ENCODE measurements at regions not wholly inside any gene's neighbourhood (a gene's known extent, or its start where the extent isn't known, plus 50 kb on each side); places are given as distances from the start of the nearest gene placed in this dataset.
"Not testable (repeated sequence)": the region's sequence is repeated elsewhere in the genome, so short reads cannot be mapped to it uniquely, and the experiment has no call there.

- Histone ChIP-seq H3K9me3 (no peaks in the 10 kb centered on the region), H3K27me3 (no peaks in the 10 kb centered on the region), H3K27ac (no peak overlapping the region), H3K36me3 (no peaks in the 10 kb centered on the region), H3K4me1 (no peaks in the 10 kb centered on the region), H3K4me3 (no peak overlapping the region)
- TF ChIP-seq, protein P1, sequence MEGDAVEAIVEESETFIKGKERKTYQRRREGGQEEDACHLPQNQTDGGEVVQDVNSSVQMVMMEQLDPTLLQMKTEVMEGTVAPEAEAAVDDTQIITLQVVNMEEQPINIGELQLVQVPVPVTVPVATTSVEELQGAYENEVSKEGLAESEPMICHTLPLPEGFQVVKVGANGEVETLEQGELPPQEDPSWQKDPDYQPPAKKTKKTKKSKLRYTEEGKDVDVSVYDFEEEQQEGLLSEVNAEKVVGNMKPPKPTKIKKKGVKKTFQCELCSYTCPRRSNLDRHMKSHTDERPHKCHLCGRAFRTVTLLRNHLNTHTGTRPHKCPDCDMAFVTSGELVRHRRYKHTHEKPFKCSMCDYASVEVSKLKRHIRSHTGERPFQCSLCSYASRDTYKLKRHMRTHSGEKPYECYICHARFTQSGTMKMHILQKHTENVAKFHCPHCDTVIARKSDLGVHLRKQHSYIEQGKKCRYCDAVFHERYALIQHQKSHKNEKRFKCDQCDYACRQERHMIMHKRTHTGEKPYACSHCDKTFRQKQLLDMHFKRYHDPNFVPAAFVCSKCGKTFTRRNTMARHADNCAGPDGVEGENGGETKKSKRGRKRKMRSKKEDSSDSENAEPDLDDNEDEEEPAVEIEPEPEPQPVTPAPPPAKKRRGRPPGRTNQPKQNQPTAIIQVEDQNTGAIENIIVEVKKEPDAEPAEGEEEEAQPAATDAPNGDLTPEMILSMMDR (IDR thresholded peaks at IDR 0.05): no peak
- TF ChIP-seq POLR2A (IDR thresholded peaks at IDR 0.05): no peak
- no peak for DNase-seq
Observed at GRCh38 chr10:100634034-100634433, 98.3 kb downstream of the HIF1AN start.

DNA sequence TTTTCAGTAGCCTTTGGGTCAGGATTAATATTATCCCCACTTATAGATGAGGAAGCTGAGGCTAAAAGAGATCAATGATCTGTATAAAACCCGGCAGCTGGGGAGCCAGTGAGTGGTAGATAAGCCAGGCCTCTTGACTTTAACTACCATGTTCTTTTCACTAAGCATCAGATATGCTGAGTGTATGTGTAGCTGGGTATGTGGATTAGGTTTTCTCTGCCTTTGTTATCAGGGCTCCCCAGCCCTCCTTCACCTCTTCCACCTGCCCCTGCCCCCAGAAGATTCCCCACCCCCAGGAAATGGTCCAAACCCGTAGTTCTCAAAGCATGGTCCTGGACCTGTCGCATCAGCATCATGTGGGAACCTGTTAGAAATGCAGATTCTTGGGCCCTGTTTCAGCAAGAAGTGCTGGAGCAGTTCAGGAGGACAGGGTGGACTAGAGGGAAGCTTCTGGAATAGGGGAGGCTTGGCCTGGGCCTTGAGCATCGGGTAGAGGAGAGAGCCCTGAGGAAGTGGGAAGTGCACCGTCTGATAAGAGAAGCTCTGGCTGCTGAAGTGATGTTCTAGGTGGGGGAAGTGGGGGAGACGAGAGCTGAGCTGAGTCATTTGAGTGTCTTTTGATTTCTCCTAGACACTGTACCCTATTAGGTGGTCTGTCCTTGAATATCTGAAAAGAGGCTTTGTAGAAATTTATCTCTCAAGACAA, 101.3 kb downstream of the HIF1AN start:
- H3K27ac ChIP-seq: no peak overlapping the region
- H3K27me3 ChIP-seq: no peaks in the 10 kb centered on the region
- no peaks in the 10 kb centered on the region for H3K9me3 ChIP-seq
- no peaks in the 10 kb centered on the region for H3K4me1 ChIP-seq
- TF ChIP-seq, protein P1 (IDR thresholded peaks at IDR 0.05): no peak
- H3K4me3 ChIP-seq: no peak overlapping the region
- no peak for DNase-seq
- no peaks in the 10 kb centered on the region for H3K36me3 ChIP-seq

DNA sequence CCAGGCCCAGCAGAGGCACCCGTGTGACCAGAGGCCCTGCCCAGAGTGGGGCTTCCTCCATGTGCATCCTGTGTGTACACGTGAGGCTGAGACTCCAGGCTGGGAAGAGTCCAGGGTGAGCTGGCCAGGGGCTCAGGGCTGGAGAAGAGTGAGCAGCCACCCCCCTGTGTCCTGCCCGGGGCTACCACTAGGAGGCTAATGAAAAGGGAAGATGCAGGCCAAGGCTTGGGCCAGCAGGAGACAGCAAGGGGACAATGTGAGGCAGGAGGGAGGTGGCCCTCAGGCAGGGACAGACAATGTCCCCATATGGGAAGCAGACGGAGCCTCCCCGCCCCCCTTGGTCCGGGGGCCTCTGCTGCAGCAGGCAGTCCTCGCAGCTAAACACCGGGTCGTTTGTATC, 102.0 kb downstream of the HIF1AN start:
- Histone ChIP-seq H3K36me3 (no peaks in the 10 kb centered on the region), H3K27ac (no peak overlapping the region), H3K4me1 (no peaks in the 10 kb centered on the region), H3K9me3 (no peaks in the 10 kb centered on the region), H3K27me3 (no peaks in the 10 kb centered on the region), H3K4me3 (no peak overlapping the region)
- no peak for DNase-seq
- TF ChIP-seq POLR2A (IDR thresholded peaks at IDR 0.05): no peak
- TF ChIP-seq, protein P1 (IDR thresholded peaks at IDR 0.05): no peak

DNA sequence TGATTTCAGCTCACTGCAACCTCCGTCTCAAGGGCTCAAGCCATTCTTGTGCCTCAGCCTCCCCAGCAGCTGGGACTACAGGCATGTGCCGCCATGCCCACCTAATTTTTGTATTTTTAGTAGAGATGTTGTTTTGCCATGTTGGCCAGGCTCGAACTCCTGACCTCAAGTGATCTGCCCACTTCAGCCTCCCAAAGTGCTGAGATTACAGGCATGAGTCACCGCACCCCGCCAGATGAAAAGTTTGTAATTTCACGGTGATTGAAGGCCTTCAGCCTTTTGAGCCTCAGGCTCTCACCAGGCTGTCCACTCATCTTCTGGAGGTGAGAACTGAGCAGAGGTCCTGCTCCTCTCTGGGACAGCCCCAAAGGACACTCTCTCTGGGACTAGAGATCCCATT, 103.2 kb downstream of the HIF1AN start:
- H3K36me3 ChIP-seq, DNase-seq, H3K27ac ChIP-seq, H3K4me1 ChIP-seq, H3K4me3 ChIP-seq, H3K27me3 ChIP-seq, H3K9me3 ChIP-seq: not testable (repeated sequence)

DNA sequence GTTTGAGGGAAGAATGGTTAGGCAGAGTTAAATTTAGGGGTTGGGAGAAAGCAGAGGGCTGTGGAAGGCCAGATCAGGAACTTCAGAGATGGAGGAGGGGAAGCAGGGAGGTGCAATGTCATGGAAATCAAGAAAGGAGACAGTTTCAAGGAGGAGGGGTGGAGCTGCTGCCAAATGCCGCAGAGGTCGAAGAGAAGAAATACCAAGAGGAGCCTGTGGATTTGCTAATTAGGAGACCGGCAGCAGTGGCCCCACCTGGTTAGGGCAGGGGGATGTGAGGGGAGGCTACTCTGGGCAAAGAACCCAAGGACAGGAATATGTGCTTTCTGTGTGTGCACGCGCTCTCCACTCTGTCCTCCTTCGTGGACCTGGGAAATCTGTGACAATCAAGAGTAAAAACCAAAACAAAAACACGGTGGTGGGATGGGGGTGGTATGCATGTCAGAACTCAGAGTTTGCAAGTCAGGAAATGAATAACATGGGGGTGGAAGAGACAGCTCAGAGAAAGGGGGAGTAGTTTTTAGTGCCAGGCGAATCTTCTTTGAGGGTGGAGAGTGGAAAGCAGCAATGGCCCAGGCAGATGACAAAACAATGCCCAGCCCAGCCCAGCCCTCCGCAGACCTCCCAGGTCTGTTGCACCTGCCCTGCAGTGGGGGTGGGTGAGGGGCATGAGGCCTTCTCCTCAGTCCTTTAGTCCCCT, 102.9 kb upstream of the PAX2 start:
- no peak for TF ChIP-seq POLR2A (IDR thresholded peaks at IDR 0.05)
- TF ChIP-seq, protein P1 (IDR thresholded peaks at IDR 0.05): no peak
- DNase-seq: no peak
- Histone ChIP-seq H3K9me3 (no peaks in the 10 kb centered on the region), H3K4me1 (no peaks in the 10 kb centered on the region), H3K27ac (no peak overlapping the region), H3K4me3 (no peak overlapping the region), H3K36me3 (no peaks in the 10 kb centered on the region), H3K27me3 (no peaks in the 10 kb centered on the region)

- H3K36me3 ChIP-seq: no peaks in the 10 kb centered on the region
- TF ChIP-seq, protein P1 (IDR thresholded peaks at IDR 0.05): no peak
- TF ChIP-seq POLR2A (IDR thresholded peaks at IDR 0.05): no peak
- no peaks in the 10 kb centered on the region for H3K4me1 ChIP-seq
- no peaks in the 10 kb centered on the region for H3K9me3 ChIP-seq
- H3K27me3 ChIP-seq: no peaks in the 10 kb centered on the region
- DNase-seq: no peak
- no peak overlapping the region for H3K4me3 ChIP-seq
- no peak overlapping the region for H3K27ac ChIP-seq
Observed at GRCh38 chr10:100645091-100645490, 100.3 kb upstream of the PAX2 start.
